SK-N-SH (cell line): ENCODE measurements at regions not wholly inside any gene's neighbourhood (a gene's known extent, or its start where the extent isn't known, plus 50 kb on each side); places are given as distances from the start of the nearest gene placed in this dataset.

Experiments
- CHD2 ChIP-seq: fragments of 150-350 bp; IDR thresholded peaks from 2 replicates; pipeline ENCODE4 v1.6.1; 2018; ENCODE audit warnings: low read length; ENCODE audit not compliant: partially characterized antibody
- CTCF ChIP-seq: fragments of 200-600 bp; sonication (generic); IDR thresholded peaks from 2 replicates; pipeline ENCODE4 v1.6.1; 2017; ENCODE audit warnings: antibody characterized with exemption, mild to moderate bottlenecking, moderate library complexity
- EP300 ChIP-seq, 2 experiments: IDR thresholded peaks; 2 replicates each; pipeline versions ENCODE4 v1.4.0 to v1.6.1; 2012; ENCODE audit warnings: borderline replicate concordance in 1 of 2, low read depth in 1 of 2, low read length in 1 of 2
- EZH2phosphoT487 ChIP-seq: fragments of 200-600 bp; sonication (generic); IDR thresholded peaks from 2 replicates; pipeline ENCODE4 v1.6.1; 2017; ENCODE audit warnings: low read depth, mixed run types, mild to moderate bottlenecking, antibody characterized with exemption, moderate library complexity, borderline replicate concordance
- FOSL2 ChIP-seq: IDR thresholded peaks from 2 replicates; pipeline ENCODE4 v1.4.0; 2012; ENCODE audit warnings: low read depth, mild to moderate bottlenecking, moderate library complexity, borderline replicate concordance
- FOXJ3 ChIP-seq: sonication (generic); formaldehyde crosslinking; IDR thresholded peaks from 2 replicates; pipeline ENCODE4 v1.5.1; 2020; ENCODE audit warnings: mild to moderate bottlenecking, missing genetic modification reagents
- IRF3 ChIP-seq: fragments of 150-350 bp; IDR thresholded peaks from 2 replicates; pipeline ENCODE4 v1.6.1; 2016; ENCODE audit warnings: mild to moderate bottlenecking, low read depth, low read length
- MAX ChIP-seq: IDR thresholded peaks from 2 replicates; pipeline ENCODE4 v1.4.0; 2012; ENCODE audit warnings: low read depth
- PBX3 ChIP-seq: IDR thresholded peaks from 2 replicates; pipeline ENCODE4; 2012
- POLR2AphosphoS5 ChIP-seq: IDR thresholded peaks from 2 replicates; pipeline ENCODE4 v1.6.1; 2012; ENCODE audit warnings: low read depth, low read length
- RAD21 ChIP-seq: IDR thresholded peaks from 2 replicates; pipeline ENCODE4 v1.6.1; 2012; ENCODE audit warnings: mild to moderate bottlenecking, low read length
- REST ChIP-seq: IDR thresholded peaks from 2 replicates; pipeline ENCODE4 v1.6.1; 2012; ENCODE audit warnings: mild to moderate bottlenecking, low read depth, low read length, moderate library complexity
- SMC3 ChIP-seq: IDR thresholded peaks from 2 replicates; pipeline ENCODE4 v1.6.1; 2012; ENCODE audit warnings: low read depth, low read length, improper control_type of control experiment
- YY1 ChIP-seq: IDR thresholded peaks from 2 replicates; pipeline ENCODE4 v1.4.0; 2012; ENCODE audit warnings: low read depth, mild to moderate bottlenecking

GRCh38 chr2:179383975-179384374 lies 119.3 kb upstream of the SESTD1 start:
- TF ChIP-seq FOSL2 (no peak), PBX3 (no peak), POLR2AphosphoS5 (no peak), IRF3 (no peak), MAX (no peak), CTCF (no peak), YY1 (no peak), EZH2phosphoT487 (no peak), EP300 (IDR thresholded peaks at IDR 0.05; ENCODE audit: borderline replicate concordance in 1 of 2, low read depth in 1 of 2, low read length in 1 of 2) (no peak), REST (no peak), CHD2 (no peak), RAD21 (no peak), FOXJ3 (CRISPR knock-in tag) (no peak), SMC3 (no peak)
